ENCODE measurements at regions not wholly inside any gene's neighbourhood (a gene's known extent, or its start where the extent isn't known, plus 50 kb on each side); places are given as distances from the start of the nearest gene placed in this dataset.
"Not testable (repeated sequence)": the region's sequence is repeated elsewhere in the genome, so short reads cannot be mapped to it uniquely, and the experiment has no call there.

DNA sequence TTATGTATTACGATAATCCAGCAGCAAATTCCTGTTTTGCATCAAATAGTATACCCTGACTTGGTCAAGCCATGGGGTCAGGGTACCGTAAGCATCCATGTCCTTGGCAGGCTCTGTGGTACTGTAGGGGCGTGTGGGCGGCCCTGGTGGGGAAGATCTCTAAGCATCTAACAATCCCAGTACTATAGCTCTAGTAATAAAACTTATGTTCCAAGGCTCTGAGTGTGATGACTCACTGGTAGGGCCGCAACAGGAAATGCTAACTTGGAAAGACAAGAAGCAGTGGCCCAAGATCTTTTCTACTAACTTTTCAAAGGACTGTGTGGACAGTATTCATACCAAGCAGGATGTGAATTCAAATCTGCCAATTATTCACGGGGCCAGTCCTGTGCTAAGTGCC lies 63.8 kb downstream of the CLEC18A start:
- DNase-seq, result peak; percentile 50

DNA sequence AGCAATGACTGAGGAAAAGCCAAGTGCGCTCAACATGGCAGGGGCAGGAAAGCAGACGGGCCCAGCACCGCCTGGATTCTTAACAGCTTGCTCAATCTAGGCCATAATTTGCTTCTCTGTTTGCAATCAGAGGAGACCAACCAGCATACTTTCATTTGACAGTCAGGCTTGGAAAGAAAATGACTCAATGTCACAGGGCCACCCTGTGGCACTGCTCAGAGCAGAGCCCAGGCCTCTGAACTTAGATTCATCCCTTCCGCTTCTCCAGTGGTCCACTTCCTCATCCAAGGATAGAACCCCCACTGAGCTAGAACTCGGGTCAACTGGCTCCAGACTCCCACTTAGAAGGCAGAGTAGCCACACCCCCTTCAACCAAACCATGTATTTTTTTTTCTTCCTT lies 65.6 kb downstream of the CLEC18A start:
- peak; percentile 8 for DNase-seq

DNA sequence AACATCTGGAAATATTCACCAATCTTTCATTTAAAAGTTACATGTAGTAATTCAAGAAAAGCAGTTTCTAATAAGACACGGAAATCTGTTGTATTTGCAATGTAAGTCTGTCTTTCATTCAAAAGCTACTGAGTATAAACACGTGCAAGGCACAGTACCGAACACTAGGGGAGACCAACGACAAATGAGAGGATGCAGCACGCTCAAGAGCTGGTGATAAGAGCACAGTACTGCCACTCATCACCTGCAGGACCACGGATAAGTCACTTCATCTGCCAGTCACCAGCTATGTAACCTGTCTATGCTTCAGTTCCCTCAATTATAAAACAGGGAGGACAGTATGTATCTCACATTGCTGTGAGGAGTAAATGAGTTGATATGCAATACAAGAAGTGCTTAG lies 67.1 kb downstream of the CLEC18A start:
- DNase-seq, result peak; percentile 5

DNA sequence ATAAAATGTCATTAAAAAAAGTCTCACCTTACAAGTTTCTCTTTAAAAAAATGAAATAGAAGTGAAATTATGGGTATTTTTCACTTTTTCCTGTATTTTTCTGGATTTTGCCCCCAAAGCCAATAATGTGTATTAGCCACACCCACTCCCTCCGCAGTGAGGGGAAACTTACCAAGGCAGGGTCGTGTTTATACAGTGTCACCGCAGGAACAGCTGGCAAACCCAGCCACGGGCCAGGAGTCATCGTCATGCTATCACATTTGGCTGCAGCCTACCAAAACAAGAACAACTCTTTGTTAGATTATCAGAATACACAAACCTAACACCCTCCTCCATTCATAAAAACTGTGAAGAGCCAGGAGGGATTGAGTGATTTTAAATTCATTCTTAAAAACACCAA lies 72.1 kb downstream of the CLEC18A start:
- not testable (repeated sequence) for DNase-seq

DNA sequence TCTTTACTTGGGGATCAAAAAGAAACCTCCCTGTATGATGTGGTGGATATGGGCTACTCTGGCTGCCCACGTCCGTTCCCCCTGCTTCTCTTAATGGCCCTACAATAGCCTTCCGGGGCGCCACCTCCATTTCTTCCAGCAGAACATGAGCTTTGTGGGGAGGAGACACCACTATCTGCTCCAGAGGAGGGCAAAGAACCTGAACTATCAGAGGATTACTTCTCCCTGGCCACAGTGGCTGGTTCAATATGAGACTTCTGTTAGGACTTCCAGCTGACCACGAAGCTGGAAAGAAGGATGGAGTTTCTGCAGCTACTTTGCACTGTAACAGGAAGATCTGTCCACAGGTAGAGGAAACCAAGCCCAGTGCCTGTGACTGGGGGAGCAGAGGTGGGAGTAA lies 72.8 kb downstream of the CLEC18A start:
- not testable (repeated sequence) for DNase-seq

DNA sequence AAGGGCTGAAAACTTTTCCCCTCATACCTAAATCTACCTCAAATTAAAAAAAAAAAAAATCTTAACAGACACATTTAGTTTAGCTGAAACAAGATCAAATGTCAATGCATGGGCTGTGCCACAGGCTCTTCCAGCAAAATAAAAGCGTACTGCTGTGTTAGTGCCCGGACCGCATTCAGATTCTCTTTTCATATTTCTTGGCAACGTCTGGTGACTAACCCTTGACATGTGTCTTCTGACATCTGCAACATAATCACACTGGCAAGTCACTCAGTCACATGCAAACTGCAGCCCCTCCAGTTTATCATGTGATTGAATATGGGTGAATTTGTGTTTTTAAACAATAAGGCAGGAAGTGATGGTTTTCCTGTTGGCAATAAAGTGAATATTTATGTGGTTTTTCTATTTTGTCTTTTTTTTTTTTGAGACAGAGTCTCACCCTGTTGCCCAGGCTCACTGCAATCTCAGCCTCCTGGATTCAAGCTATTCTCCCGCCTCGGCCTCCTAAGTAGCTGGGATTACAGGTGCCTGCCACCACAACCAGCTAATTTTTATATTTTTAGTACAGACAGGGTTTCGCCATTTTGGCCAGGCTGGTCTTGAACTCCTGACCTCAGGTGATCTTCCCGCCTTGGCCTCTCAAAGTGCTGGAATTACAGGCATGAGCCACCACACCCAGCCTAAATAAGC lies 75.2 kb downstream of the CLEC18A start:
- DNase-seq, result peak; percentile 21

DNA sequence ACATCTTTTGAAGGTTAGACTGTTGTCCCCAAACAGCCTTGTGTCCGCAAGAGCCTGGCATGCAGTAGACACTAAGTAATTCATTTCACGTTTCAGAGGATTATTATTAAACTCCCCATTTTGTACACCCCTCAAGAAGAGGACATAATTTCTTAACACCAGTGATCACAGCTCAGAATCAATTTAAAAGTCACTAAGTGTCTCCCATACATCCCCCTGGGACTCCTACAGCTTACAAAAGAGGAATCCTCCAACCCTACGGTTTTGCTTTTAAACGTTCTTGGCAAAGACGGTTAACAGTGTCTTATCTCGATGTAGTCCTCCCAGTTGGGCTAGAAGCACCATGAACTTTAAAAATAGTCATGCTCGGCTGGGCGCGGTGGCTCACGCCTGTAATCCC lies 81.2 kb upstream of the PDPR start:
- DNase-seq, result not testable (repeated sequence)

DNA sequence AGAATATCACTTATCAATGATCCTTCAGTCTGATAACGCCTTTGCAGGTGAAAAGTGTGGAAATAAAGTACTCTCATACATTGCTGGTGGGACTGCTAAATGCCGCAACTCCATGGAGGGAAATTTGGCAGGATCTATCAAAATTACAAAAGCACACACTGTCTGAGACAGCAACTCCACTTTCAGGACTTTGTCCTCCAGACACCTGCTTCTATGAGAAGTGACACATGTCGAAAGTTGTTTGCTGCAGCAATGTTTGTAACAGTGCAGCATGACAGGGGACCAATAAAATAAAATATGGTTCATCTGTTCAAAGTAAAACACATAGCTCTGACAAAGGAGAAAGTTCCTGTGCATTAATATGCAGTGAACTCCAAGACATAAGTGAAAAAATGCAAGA lies 76.2 kb upstream of the PDPR start:
- not testable (repeated sequence) for DNase-seq

DNA sequence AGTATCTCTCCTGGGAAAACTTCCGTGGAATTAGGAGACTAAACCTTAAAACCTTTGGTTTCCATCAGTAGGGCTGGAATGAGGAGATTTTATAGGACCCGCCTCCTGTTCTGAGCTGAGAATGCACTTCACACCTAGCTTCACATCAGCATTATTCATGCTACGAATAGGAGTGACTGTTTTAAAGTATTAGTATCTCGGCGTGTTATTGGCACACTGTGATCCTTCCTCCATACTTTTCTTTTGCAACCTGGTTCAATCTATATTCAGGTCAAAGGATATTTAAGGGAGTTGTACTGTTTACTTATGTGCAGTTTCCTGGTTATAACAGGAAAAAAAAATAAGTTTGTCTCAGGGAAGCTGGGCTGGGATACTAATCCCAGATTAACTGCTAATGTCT lies 73.6 kb upstream of the PDPR start:
- DNase-seq, result not testable (repeated sequence)

DNA sequence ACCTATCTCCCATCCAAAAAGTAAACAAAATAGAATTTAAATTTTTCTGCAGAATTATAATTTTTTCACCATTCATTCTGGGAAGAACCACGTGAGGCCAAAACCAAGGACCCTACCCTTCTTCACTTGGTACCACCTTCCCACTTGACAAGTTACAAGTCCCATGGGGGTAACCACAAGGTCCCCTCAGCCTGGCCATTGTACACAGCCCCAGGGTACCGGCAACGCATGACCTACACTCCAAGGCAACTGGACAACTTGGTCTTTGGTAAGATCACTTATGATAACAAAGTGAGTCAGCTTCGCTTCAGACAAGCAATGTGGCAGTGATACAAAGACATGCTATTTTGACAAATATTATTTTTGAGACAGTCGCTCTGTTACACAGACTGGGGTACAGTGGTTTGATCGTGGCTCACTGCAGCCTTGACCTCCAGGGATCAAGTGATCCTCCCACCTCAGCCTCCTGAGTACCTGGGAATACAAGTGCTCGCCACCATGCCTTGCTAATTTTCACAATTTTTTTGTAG lies 70.5 kb upstream of the PDPR start:
- peak; percentile 39 for DNase-seq

DNA sequence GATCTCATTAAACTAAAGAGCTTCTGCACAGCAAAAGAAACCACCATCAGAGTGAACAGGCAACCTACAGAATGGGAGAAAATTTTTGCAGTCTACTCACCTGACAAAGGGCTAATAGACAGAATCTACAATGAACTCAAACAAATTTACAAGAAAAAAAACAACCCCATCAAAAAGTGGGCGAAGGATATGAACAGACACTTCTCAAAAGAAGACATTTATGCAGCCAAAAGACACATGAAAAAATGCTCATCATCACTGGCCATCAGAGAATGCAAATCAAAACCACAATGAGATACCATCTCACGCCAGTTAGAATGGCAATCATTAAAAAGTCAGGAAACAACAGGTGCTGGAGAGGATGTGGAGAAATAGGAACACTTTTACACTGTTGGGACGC lies 67.6 kb upstream of the PDPR start:
- DNase-seq, result not testable (repeated sequence)

DNA sequence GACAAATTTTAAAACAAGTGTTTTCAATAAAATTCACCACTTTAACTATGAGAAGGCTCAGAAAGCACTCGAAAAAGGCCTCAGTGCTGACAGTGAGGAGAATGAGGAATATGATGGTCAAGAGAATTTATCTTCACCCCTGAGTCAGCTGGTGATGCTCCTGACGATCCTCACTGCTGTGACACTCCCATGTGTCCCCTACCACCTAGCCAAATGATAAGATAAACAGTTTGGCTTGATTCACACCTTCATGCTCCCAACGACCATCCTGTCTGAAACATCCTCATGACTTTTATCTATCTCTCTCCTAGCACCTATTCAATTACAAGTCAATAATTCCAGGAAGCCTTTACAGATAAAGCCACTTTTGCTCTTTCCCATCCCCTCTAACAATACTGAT lies 66.0 kb upstream of the PDPR start:
- DNase-seq, result not testable (repeated sequence)

DNA sequence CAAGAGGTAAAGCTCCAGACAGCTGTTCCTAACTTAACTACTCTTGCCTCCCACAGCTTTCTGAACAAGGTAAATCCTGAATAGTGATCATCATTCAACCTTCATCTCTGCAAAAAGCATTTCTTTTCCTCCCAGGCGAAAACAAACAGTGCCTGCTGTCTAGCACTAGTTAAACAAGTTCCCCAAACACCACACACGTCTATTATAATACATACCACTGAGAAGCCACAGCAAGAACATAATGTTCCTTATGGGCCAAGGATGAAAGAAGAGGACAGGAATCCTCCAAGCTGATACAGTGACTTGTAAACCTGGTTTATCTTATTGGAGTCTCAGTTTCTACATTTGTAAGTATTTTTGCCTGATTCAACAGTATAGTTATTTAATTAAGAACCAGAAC lies 56.1 kb upstream of the PDPR start:
- DNase-seq, result not testable (repeated sequence)

DNA sequence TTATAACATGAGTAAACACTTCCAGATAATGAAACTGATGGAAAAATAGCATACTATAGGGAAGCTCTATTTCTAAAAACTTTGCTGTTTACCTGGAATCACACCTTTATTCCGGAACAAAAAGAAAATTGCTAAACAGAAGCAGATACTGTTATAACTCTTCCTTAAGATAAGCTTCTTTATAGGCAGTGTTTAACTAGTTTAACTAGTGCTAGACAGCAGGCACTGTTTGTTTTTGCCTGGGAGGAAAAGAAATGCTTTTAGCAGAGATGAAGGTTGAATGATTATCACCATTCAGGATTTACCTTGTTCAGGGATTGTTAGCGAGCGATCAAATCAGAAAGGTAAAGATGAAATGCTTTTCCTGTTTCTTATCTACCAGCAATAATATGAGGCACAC lies 54.7 kb upstream of the PDPR start:
- not testable (repeated sequence) for DNase-seq

DNA sequence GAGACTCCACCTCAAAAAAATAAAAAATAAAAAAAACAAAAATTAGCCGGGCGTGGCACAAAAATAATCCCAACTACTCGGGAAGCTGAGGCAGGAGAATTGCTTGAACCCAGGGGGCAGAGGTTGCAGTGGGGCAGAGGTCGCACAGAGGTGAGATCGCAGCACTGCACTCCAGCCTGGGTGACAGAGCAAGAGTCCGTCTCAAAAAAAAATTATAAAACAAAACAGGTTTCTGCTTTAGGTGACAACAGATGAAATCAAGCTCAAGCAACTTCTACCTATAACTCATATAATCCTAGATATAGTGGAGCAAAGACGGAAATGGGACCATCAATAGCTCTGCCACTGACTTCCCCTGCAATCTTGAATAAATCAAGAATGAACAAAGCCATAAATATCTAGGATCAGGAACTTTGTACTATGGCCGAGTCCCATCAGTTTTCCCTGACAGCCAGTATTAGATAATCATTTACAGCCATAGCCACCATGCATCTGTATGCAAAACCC lies 53.6 kb upstream of the PDPR start:
- DNase-seq, result not testable (repeated sequence)

DNA sequence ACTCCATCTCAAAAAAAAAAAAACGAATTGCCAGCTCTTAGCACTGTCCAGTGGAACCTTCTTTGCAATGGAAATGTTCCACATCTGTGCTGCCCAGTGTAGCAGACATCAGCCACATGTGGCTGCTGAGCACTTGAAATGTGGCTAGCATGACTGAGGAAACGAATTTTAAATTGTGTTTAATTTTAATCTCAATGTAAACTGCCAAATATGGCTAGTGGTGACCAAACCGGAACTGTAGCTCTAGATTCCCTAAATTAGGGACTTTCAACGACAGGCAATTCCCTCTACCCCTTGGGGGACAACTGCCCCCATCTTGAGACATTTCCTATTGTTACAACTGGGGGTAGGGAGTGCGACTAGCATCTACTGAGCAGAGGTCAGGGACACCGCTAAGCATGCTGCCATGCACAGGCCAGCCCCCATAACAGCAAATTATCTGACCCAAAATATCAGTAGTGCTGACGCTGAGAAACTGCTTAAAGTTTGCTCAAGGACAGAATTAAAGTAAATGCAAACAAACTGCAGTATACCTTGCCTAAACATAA lies 52.4 kb upstream of the PDPR start:
- not testable (repeated sequence) for DNase-seq

DNA sequence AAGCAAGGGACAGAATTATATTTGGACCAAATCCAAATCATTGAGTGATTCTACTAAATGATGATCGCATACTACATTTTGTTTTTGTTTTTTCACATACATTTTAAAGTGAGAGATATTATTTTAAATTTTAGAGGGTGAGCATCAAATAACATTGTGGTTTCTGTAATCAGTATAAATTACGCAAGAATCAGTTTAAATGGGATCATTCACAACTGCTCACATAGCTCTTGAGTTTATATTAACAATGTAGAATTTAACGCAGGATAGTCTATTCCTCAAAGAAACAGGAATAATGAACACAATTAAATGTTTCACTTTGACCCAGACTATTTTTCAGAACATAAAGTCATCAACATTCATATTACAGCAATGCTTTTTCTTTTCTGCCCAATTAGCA lies 51.2 kb upstream of the PDPR start:
- not testable (repeated sequence) for DNase-seq

Data from EL (cell line).